ENCODE measurements at regions not wholly inside any gene's neighbourhood (a gene's known extent, or its start where the extent isn't known, plus 50 kb on each side); places are given as distances from the start of the nearest gene placed in this dataset.

- TF ChIP-seq CTBP1 (IDR thresholded peaks at IDR 0.05; ENCODE audit: borderline replicate concordance) = no peak
- no peak for TF ChIP-seq SP1 (IDR thresholded peaks at IDR 0.05)
- TF ChIP-seq TARDBP (IDR thresholded peaks at IDR 0.05) = no peak
- no peak for TF ChIP-seq FOXA1 (IDR thresholded peaks at IDR 0.05)
These were observed 167.0 kb upstream of the CDK1 start for GRCh38 chr10:60611291-60611747.

Data from HEK293T (cell line).